ENCODE measurements at regions not wholly inside any gene's neighbourhood (a gene's known extent, or its start where the extent isn't known, plus 50 kb on each side); places are given as distances from the start of the nearest gene placed in this dataset.

- no peak for DNase-seq (ENCODE audit: low read depth)
- H3K4me3 ChIP-seq (ENCODE audit: low read depth, low read length), result no peak overlapping the region
- no peak for TF ChIP-seq CTCF (conservative IDR thresholded peaks at IDR 0.05; ENCODE audit: low read depth, low read length)
These were observed 262.1 kb upstream of the SATB1 start for GRCh38 chr3:18687286-18687685.

GRCh38 chr3:18683900-18684299, 258.8 kb upstream of the SATB1 start:
- no peak for TF ChIP-seq CTCF (conservative IDR thresholded peaks at IDR 0.05; ENCODE audit: low read depth, low read length)
- H3K4me3 ChIP-seq (ENCODE audit: low read depth, low read length), result no peak overlapping the region
- no peak for DNase-seq (ENCODE audit: low read depth)

GRCh38 chr3:18681818-18682345, 256.7 kb upstream of the SATB1 start:
- no peak for DNase-seq (ENCODE audit: low read depth)
- TF ChIP-seq CTCF (conservative IDR thresholded peaks at IDR 0.05; ENCODE audit: low read depth, low read length), result no peak
- no peak overlapping the region for H3K4me3 ChIP-seq (ENCODE audit: low read depth, low read length)

- TF ChIP-seq CTCF (conservative IDR thresholded peaks at IDR 0.05; ENCODE audit: low read depth, low read length), result no peak
- DNase-seq (ENCODE audit: low read depth), result no peak
- H3K4me3 ChIP-seq (ENCODE audit: low read depth, low read length), result no peak overlapping the region
These were observed 255.6 kb upstream of the SATB1 start for GRCh38 chr3:18680758-18681157.

GRCh38 chr3:18679238-18679637, 254.1 kb upstream of the SATB1 start:
- no peak overlapping the region for H3K4me3 ChIP-seq (ENCODE audit: low read depth, low read length)
- TF ChIP-seq CTCF (conservative IDR thresholded peaks at IDR 0.05; ENCODE audit: low read depth, low read length), result no peak
- no peak for DNase-seq (ENCODE audit: low read depth)

- no peak overlapping the region for H3K4me3 ChIP-seq (ENCODE audit: low read depth, low read length)
- no peak for DNase-seq (ENCODE audit: low read depth)
- TF ChIP-seq CTCF (conservative IDR thresholded peaks at IDR 0.05; ENCODE audit: low read depth, low read length), result no peak
These were observed 250.1 kb upstream of the SATB1 start for GRCh38 chr3:18675197-18675596.

GRCh38 chr3:18672561-18672960, 247.4 kb upstream of the SATB1 start:
- H3K4me3 ChIP-seq (ENCODE audit: low read depth, low read length), result no peak overlapping the region
- TF ChIP-seq CTCF (conservative IDR thresholded peaks at IDR 0.05; ENCODE audit: low read depth, low read length), result no peak
- DNase-seq (ENCODE audit: low read depth), result no peak

Data from choroid plexus epithelial cell (primary cell).